Epithelial cell of proximal tubule (primary cell): ENCODE measurements at regions not wholly inside any gene's neighbourhood (a gene's known extent, or its start where the extent isn't known, plus 50 kb on each side); places are given as distances from the start of the nearest gene placed in this dataset.

Experiments
- DNase-seq: peaks from one replicate; pipeline ENCODE4 v3.0.0-alpha.2; 2011; ENCODE audit warnings: low read depth
- H3K4me3 ChIP-seq: 2 replicates; pipeline ENCODE4 v1.5.1; 2011; ENCODE audit warnings: low read depth, mild to moderate bottlenecking, low read length
- TF ChIP-seq, protein P1 (sequence below): conservative IDR thresholded peaks from 2 replicates; pipeline ENCODE4 v1.5.1; 2012; ENCODE audit warnings: low read depth, mild to moderate bottlenecking, low read length

DNA sequence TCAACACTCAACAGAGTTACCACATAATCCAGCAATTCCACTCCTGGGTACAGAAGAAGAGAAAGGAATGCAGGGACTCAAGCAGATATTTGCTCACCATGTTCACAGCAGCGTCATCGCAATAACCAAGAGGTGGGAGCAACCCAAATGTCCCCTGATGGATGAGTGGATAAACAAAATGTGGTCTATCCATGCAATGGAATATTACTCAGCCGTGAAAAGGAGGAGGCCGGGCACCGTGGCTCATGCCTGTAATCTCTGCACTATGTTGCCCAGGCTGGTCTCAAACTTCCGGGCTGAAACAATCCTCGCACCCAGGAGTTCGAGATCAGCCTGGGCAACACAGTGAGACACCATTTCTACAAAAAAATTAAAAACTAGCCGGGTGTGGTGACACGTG is 131.7 kb downstream of the CTTN start:
- TF ChIP-seq, protein P1, sequence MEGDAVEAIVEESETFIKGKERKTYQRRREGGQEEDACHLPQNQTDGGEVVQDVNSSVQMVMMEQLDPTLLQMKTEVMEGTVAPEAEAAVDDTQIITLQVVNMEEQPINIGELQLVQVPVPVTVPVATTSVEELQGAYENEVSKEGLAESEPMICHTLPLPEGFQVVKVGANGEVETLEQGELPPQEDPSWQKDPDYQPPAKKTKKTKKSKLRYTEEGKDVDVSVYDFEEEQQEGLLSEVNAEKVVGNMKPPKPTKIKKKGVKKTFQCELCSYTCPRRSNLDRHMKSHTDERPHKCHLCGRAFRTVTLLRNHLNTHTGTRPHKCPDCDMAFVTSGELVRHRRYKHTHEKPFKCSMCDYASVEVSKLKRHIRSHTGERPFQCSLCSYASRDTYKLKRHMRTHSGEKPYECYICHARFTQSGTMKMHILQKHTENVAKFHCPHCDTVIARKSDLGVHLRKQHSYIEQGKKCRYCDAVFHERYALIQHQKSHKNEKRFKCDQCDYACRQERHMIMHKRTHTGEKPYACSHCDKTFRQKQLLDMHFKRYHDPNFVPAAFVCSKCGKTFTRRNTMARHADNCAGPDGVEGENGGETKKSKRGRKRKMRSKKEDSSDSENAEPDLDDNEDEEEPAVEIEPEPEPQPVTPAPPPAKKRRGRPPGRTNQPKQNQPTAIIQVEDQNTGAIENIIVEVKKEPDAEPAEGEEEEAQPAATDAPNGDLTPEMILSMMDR, result no peak
- DNase-seq, result no peak
- no peak overlapping the region for H3K4me3 ChIP-seq

- no peak for DNase-seq
- no peak overlapping the region for H3K4me3 ChIP-seq
- TF ChIP-seq, protein P1, result no peak
These were observed 132.4 kb downstream of the CTTN start for GRCh38 chr11:70530629-70531185.

DNA sequence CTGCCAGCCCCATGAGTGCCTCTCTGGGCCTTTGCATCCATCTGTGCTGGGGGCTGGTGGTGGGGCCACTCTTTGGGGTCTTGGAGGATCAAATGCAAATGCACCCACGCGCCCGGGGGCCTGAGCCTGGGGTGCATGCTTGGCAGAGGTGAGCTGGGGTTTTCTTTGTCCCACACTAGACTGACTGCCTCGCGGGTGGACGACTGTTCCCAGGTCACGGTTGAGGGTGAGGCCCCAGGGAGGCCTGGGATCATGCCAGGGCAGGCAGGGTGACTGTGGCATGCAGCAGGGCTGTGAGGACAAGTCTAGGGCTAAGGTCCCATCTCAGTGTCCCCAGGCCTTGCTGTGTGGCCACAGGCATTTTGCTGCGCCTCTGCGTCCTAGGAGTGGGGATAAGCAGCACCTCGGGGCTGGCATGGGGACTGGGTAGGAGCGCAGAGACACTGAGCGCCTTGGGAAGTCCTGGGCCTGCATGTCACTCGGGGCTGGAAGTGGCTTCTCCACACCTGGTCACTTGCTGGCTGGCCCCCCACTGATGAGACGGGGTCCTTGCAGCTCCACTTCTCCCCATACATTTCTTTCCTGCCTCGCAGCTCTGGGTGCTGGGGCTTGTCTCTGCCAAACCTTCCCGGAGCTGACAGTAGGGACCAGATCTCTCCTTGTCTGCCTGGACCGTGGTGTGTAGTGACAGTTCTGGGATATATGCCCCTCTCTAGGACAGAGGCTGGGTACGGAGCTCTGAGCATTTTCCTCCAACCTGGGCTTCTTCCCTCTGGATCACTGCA is 133.1 kb downstream of the CTTN start:
- H3K4me3 ChIP-seq, result no peak overlapping the region
- DNase-seq, result no peak
- TF ChIP-seq, protein P1, result no peak

GRCh38 chr11:70532066-70532440 is 133.7 kb downstream of the CTTN start:
- H3K4me3 ChIP-seq, result no peak overlapping the region
- TF ChIP-seq, protein P1, result no peak
- no peak for DNase-seq

DNA sequence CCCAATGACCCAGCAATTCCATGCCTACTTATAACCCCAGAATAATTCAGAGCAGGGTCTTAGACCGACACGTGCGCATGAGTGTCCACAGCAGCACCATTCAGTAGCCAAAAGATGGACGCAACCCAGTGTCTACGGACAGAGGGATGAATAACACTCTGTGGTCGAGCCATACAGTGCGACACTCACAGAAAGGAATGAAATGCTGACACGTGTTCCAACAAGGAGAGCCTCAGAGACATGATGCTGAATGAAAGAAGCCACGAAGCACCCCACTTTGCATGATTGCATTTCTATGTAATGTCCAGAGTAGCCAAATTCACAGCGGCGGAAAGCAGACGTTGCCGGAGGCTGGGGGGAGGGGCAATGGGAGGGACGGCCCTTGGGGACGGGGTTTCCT is 134.4 kb downstream of the CTTN start:
- no peak for DNase-seq
- H3K4me3 ChIP-seq, result no peak overlapping the region
- TF ChIP-seq, protein P1, result no peak

DNA sequence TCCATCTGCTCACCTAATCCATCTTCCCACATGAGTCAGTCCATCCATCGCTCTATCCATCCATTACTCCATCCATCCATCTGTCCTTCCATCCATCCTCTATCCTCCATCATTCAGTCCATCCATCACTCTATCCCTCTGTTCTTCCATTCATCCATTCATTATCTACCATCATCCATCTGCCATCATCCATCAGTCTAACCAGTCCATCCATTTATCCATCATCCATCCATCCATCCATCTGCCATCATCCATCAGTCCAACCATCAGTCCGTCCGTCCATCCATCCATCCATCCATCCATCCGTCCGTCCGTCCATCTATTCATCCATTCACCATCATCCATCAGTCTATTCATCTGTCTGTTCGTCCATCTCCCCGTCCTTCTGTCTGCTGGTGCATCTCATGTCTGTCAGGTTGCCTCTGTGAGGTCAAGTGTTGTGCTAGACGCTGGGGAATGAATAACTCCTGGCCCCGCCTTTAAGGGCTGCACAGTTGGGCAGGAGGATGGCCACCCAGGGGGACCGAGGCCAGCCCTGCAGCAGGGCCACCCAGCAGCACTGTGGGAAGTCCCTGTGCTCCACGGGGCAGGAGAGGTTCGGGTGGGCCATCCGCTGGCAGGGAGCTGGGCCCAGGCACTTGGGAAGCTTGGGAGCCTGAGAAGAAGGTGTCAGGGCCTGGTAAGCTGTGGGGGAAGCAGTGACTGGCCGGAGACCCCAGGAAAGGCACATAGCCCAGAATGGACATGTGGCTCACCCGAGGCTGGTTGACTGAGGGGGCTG is 137.1 kb downstream of the CTTN start:
- no peak overlapping the region for H3K4me3 ChIP-seq
- TF ChIP-seq, protein P1, result no peak
- DNase-seq, result no peak
